Stimulated activated CD4-positive, alpha-beta T cell treated with anti-CD3 and anti-CD28 coated beads, Interleukin-4, amount 100 ng/mL, for 1 hour (primary cell): ENCODE measurements at regions not wholly inside any gene's neighbourhood (a gene's known extent, or its start where the extent isn't known, plus 50 kb on each side); places are given as distances from the start of the nearest gene placed in this dataset.
"Not testable (repeated sequence)": the region's sequence is repeated elsewhere in the genome, so short reads cannot be mapped to it uniquely, and the experiment has no call there.

Source experiments
- DNase-seq: peaks from one replicate; pipeline ENCODE4 v3.0.0-alpha.2; 2020

DNA sequence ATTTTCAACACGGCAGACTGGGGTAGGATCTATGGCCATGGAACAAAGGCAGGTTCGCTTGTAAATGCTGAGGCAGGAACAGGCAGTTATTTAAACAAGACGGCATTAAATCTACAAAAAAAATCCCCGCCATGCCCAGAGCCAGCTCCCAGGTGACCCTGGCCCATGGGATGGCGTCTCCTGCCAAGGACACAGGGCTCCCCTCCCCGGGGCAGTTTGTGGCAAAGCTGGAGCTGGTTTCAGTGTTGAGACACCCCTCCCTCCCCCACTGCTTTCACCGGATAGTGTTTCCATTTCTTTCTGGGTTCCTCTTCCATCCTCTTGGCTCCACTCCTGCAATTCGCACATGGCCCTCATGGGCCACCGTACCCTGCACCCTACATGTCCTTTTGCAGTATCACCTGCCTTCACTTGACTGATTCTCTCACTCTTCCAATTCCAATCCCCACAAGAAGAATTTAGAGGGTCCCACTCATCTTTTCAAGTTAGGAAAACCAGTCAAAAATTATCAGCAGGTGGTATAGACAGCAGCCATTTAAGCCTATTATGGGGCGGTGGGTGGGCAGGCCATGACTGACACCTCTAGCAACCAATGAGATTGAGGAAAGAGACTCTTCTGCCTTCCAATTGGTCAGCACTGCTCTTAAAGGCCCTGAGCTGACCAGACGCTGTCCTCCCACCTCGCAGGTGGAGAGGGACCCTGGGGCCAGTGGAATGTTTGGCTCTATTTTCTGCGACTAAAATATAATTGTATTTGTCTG lies 52.0 kb downstream of the OLIG1 start:
- DNase-seq: no peak

DNA sequence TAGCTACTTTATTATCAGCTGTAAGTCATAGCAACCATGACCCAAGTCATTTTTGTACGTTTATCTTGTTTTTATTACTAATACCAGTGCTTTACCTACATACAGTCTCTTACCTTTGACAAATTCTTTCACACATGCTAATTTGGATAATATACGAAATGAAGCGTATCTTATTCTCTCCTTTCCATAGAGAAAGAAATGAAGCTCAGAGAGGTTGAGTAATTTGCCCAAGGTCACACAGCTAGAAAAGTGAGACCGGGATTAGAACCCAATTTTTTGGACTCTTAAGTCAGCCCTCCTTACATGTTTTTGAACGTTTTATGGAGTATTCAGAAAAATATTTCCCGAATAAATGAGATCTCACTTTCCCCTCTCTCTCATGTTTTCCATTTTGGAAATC lies 52.6 kb downstream of the OLIG1 start:
- DNase-seq: no peak

- DNase-seq: no peak
Observed at GRCh38 chr21:33123374-33124123, 53.6 kb downstream of the OLIG1 start.

DNA sequence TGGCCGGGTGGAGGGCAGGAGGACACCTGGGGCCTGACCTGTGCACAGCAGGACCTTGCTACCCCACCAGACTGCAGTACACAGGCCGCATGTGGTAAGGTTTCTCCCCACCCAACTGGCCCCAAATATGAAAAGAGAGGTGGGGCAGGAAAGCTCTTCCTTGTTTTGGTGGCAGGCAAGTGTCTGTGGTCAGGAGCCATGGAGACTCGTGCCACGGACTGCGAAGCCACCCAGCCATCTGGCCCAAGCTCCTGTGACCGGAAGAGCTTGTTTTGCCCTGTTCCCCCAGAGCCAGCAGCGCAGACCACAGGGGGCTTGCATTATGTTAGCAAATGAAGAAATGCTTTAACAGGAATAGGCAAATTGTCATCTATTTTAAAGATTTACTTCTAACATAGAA lies 54.9 kb downstream of the OLIG1 start:
- DNase-seq: no peak

- DNase-seq: no peak
Observed at GRCh38 chr21:33125680-33126375, 55.9 kb downstream of the OLIG1 start.

- DNase-seq: no peak
Observed at GRCh38 chr21:33126569-33126968, 56.6 kb downstream of the OLIG1 start.

DNA sequence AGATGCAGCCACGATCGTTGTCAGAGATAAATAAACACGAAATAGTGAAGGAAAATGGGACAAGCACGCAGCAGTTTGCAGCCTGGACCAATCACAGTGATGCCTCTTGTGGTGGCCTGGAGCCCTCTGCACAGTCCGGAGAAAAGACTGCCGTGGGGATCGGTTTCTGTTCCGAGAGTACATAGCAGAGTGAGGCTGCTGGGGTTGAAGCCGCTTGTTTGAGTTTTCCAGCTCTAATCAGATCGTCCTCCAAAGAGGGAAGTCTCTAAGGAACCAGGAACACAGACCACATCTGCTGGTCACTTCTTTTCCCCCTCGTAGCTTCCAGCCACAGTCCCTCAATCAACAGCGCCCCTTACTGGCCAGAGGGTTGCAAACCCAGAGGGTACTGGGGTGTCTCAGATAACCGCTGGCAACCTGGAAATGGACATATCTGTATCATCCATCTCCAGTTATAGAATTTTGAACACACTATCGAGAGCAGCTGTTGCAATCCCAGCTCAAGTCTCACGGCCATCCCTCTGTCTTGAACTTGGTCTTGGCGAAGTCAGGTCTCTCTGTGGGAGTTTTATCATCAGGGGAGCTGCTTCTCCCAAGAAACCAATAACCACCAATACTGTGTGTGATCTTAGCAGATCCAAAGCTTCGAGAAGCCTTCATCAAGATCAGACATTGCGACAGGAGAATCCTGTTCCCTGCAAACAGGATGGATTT lies 57.4 kb downstream of the OLIG1 start:
- peak; percentile 57 for DNase-seq

DNA sequence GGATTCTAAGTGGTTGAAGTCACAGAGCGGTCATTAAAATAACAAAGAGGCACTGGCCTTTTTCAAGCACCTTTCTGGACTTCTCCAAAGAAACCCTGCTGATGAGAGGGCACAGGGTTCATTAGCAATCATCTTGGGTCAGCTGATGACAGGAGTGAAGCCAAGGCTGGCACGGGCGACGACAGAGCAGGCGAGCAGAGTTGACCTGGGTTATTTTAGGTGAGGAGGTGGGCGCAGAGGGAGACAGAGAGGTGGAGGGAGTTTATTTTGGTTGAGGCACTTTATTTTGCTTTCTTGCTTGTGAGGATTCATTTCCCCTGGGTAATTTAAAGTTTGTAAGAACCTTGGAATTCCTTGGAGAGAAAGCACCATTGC lies 57.9 kb downstream of the OLIG1 start:
- DNase-seq: no peak

- DNase-seq: no peak
Observed at GRCh38 chr21:33128538-33128937, 58.6 kb downstream of the OLIG1 start.

- DNase-seq: no peak
Observed at GRCh38 chr21:33132054-33132453, 62.1 kb downstream of the OLIG1 start.

- DNase-seq: no peak
Observed at GRCh38 chr21:33133892-33134291, 64.0 kb downstream of the OLIG1 start.

GRCh38 chr21:33135925-33136324 lies 66.0 kb downstream of the OLIG1 start:
- DNase-seq: no peak

DNA sequence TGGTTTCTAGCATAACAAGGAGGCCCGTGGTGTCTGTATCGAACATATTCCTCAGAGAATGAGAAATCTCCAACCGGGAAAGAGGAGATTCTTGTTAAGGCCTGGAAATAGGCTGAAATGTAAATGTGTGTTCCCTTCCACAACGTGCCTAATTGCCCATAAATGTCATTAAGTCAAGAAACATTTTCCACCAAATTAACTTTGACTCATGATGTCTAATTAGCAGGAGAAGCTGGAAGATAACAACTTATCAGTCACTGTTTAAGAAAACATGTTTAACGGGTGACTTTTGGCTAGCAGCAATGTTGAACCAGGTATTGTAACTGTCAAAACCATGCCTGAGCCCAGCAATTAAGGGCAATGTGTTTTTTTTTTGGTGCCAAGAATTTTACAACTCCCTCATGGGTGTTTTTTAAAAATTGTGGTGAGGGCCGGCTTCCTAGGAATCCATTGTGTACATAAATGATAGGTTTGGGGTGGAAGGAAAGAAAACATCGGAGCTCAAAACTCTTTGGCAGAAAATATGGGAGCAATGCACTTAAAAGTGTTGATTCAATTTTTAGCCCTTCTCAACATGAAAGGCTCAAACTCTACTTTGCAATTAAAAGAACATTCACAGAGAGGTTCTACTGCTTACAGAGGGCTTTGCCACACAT lies 67.0 kb downstream of the OLIG1 start:
- DNase-seq: no peak

DNA sequence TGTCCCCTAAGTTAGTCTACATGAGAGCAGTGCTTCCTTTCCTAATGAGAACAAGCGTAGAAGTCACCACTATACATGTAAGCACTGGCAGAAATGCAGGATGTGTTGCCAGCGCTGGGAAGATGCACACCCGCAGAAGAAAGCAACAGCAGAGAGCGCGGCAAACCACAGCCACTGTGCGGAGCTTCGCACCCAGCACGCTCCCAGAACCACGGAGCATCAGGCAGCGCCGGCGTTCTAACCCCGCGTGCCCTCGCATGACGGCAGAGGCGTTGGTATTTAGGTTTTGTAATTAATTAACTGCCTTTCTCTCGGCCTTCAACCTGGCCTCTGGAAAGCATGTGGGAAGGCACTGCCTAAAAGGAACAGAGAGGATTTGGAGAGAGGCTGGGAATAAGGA lies 69.1 kb downstream of the OLIG1 start:
- DNase-seq: no peak

DNA sequence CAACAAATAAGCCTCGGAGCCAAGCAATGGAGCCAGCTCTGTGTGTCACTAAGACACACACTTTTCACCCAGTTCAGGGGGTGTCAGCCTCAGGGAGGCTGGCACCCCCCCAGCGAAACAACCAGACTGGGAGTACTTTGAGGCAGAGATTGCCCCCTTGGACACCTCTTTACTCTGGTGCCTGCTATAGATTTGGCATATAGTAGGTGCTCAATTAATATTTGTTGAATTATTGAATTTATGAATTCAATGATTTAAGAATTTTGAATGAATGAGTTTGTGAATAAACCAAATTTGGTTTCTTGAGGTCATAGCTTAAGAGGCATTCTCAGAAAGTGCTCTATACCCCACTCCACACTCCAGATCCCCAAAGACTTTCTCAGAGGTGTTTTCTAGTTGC lies 70.3 kb downstream of the OLIG1 start:
- DNase-seq: no peak

- no peak for DNase-seq
Observed at GRCh38 chr21:33146467-33146866, 76.5 kb downstream of the OLIG1 start.

DNA sequence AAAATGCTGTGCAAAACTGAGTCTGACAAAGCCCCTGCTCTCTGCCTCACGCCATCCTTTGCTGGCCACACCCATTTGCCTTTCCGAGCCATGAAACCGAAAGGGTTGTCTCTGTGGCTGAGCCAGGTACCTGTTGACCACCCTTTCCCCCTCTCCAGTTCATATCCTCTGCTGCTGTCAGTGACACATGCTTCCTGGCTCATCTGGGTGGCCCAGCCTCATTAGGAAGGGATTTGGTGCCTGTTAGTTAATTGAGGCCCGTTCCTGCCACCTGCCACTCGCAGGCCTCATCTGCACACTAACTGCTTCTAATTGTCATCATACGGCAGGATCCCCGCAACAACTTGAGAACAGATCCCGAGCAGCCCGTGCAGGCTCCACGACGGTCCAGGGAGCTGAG lies 79.2 kb downstream of the OLIG1 start:
- no peak for DNase-seq

GRCh38 chr21:33150968-33151367 lies 78.8 kb upstream of the IFNAR2 start:
- not testable (repeated sequence) for DNase-seq

DNA sequence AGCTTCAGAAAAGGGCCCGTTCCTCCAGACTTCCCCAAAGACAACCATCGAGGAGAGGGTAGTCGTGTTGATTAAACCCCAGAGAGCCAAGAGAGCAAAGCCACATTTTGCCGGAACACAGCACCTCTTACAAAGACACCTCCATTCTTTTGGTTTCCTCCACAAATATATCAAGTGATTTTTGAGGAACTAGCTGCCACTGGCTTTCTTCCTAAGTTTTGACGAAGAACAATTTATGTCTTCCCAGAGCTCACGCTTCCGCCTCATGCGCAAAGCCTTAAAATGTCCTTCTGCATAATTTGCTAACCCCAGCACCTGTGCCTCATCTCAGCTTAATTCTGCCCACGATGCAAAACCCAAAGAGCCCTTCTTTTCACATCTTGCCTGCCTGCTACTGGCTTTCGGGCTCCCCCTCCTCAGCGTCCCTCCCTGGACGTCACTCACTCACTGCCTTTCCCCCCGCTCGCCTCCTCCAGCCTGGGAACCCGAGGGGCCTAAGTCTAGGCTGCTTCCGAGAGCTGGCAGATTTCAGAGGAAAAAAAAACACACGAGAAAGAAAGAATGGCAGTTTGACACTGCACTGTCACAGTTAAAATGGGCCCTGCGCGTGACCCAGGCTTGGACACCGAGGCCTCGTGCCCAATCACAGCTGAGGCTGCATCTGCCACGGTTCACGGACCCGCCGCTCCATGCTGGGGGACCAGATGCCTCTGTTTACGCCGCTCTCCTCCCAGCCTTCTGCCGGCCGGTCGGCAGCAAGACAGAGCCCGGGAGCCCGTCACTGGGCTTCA lies 77.6 kb upstream of the IFNAR2 start:
- no peak for DNase-seq

DNA sequence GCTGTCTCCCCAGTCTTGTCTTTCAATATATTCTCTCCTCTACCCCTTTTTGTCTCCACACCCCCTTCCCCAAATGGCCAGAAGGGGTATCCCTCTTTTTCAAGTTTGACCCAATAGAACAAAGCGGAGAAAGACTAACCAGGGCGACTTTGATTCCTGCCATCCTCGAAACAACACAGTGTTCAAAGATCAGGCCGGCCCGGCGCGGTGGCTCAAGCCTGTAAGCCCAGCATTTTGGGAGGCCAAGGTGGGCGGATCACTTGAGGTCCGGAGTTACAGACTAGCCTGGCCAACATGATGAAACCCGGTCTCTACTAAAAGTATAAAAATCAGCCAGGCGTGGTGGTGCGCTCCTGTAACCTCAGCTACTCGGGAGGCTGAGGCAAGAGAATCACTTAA lies 77.0 kb upstream of the IFNAR2 start:
- no peak for DNase-seq

GRCh38 chr21:33155005-33155404 lies 74.7 kb upstream of the IFNAR2 start:
- no peak for DNase-seq

DNA sequence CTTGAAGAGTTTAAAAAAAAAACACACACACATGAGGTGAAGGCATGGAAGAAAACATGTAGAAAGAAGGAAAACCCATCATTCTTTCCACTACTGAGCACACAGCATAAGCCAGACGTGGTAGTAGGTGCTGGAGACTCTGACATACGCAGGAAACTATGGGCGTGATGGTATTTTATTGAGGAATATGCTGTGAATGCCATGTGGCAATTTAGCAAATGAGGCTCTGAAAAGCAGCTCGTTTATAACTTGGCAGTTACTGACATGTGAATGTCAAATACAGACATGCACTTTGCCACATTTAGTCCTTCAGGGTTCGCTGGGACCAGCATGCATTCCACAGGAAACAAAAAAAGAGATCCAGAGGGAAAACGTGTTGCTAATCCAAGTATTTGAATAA lies 74.3 kb upstream of the IFNAR2 start:
- DNase-seq: no peak
